GM03348 (cell line): ENCODE measurements at regions not wholly inside any gene's neighbourhood (a gene's known extent, or its start where the extent isn't known, plus 50 kb on each side); places are given as distances from the start of the nearest gene placed in this dataset.
"Not testable (repeated sequence)": the region's sequence is repeated elsewhere in the genome, so short reads cannot be mapped to it uniquely, and the experiment has no call there.

Experiments
- DNase-seq: peaks from one replicate; pipeline ENCODE4 v3.0.0; 2012; ENCODE audit warnings: low spot score

GRCh38 chr5:74534397-74535129 lies 106.0 kb downstream of the ENC1 start:
- no peak for DNase-seq

- no peak for DNase-seq
Observed at GRCh38 chr5:74530326-74531050, 110.0 kb downstream of the ENC1 start.

- no peak for DNase-seq
Observed at GRCh38 chr5:74529101-74529500, 111.4 kb downstream of the ENC1 start.

- no peak for DNase-seq
Observed at GRCh38 chr5:74526111-74526510, 114.4 kb downstream of the ENC1 start.

- DNase-seq, result not testable (repeated sequence)
Observed at GRCh38 chr5:74524767-74525166, 115.8 kb downstream of the ENC1 start.

- DNase-seq, result not testable (repeated sequence)
Observed at GRCh38 chr5:74523698-74524097, 116.8 kb downstream of the ENC1 start.

GRCh38 chr5:74522838-74523237 lies 117.7 kb downstream of the ENC1 start:
- DNase-seq, result not testable (repeated sequence)

GRCh38 chr5:74521401-74521800 lies 119.1 kb downstream of the ENC1 start:
- no peak for DNase-seq

GRCh38 chr5:74519679-74520078 lies 120.8 kb downstream of the ENC1 start:
- no peak for DNase-seq

GRCh38 chr5:74519161-74519571 lies 121.4 kb downstream of the ENC1 start:
- no peak for DNase-seq

GRCh38 chr5:74517700-74518099 lies 122.8 kb downstream of the ENC1 start:
- DNase-seq, result peak; percentile 52

GRCh38 chr5:74516211-74516636 lies 124.3 kb downstream of the ENC1 start:
- DNase-seq, result no peak

GRCh38 chr5:74514888-74515551 lies 125.5 kb downstream of the ENC1 start:
- DNase-seq, result no peak

- not testable (repeated sequence) for DNase-seq
Observed at GRCh38 chr5:74511770-74512169, 128.8 kb downstream of the ENC1 start.

GRCh38 chr5:74510476-74511075 lies 130.0 kb downstream of the ENC1 start:
- DNase-seq, result no peak

GRCh38 chr5:74507370-74508005 lies 133.0 kb downstream of the ENC1 start:
- DNase-seq, result no peak

GRCh38 chr5:74506119-74506518 lies 134.4 kb downstream of the ENC1 start:
- no peak for DNase-seq

GRCh38 chr5:74504463-74504862 lies 136.1 kb downstream of the ENC1 start:
- no peak for DNase-seq

- DNase-seq, result no peak
Observed at GRCh38 chr5:74502479-74502950, 138.0 kb downstream of the ENC1 start.

- DNase-seq, result no peak
Observed at GRCh38 chr5:74501674-74502478, 138.7 kb downstream of the ENC1 start.
